Activated CD8-positive, alpha-beta memory T cell treated with anti-CD3 and anti-CD28 coated beads, Interleukin-2, amount 50 U/mL, for 4 hours (primary cell): ENCODE measurements at regions not wholly inside any gene's neighbourhood (a gene's known extent, or its start where the extent isn't known, plus 50 kb on each side); places are given as distances from the start of the nearest gene placed in this dataset.
"Not testable (repeated sequence)": the region's sequence is repeated elsewhere in the genome, so short reads cannot be mapped to it uniquely, and the experiment has no call there.

ENCODE experiments used
- DNase-seq: peaks from one replicate; pipeline ENCODE4 v3.0.0-alpha.2; 2020

- no peak for DNase-seq
These were observed 101.8 kb downstream of the NUFIP1 start for GRCh38 chr13:44887515-44887914.

GRCh38 chr13:44884076-44884729 lies 105.1 kb downstream of the NUFIP1 start:
- DNase-seq = no peak

GRCh38 chr13:44879452-44880058 lies 109.7 kb downstream of the NUFIP1 start:
- DNase-seq = no peak

GRCh38 chr13:44876782-44877324 lies 112.4 kb downstream of the NUFIP1 start:
- no peak for DNase-seq

- DNase-seq = no peak
These were observed 114.2 kb downstream of the NUFIP1 start for GRCh38 chr13:44874886-44875630.

GRCh38 chr13:44874176-44874575 lies 115.1 kb downstream of the NUFIP1 start:
- DNase-seq = no peak

- no peak for DNase-seq
These were observed 115.8 kb downstream of the NUFIP1 start for GRCh38 chr13:44873461-44873860.

GRCh38 chr13:44872751-44873150 lies 116.5 kb downstream of the NUFIP1 start:
- DNase-seq = no peak

GRCh38 chr13:44870456-44870929 lies 118.8 kb downstream of the NUFIP1 start:
- no peak for DNase-seq

- no peak for DNase-seq
These were observed 120.1 kb downstream of the NUFIP1 start for GRCh38 chr13:44869167-44869566.

- DNase-seq = no peak
These were observed 120.9 kb downstream of the NUFIP1 start for GRCh38 chr13:44868397-44868796.

GRCh38 chr13:44867825-44868224 lies 121.4 kb downstream of the NUFIP1 start:
- DNase-seq = no peak

GRCh38 chr13:44866411-44866911 lies 122.8 kb downstream of the NUFIP1 start:
- DNase-seq = no peak

- no peak for DNase-seq
These were observed 123.4 kb downstream of the NUFIP1 start for GRCh38 chr13:44865722-44866410.

- not testable (repeated sequence) for DNase-seq
These were observed 125.6 kb downstream of the NUFIP1 start for GRCh38 chr13:44863641-44864040.

GRCh38 chr13:44860454-44860853 lies 128.8 kb downstream of the NUFIP1 start:
- no peak for DNase-seq

- no peak for DNase-seq
These were observed 131.5 kb downstream of the NUFIP1 start for GRCh38 chr13:44857736-44858135.

GRCh38 chr13:44857061-44857460 lies 132.2 kb downstream of the NUFIP1 start:
- DNase-seq = no peak

- no peak for DNase-seq
These were observed 133.4 kb downstream of the NUFIP1 start for GRCh38 chr13:44855860-44856259.

- no peak for DNase-seq
These were observed 134.8 kb downstream of the NUFIP1 start for GRCh38 chr13:44854313-44855060.

- DNase-seq = no peak
These were observed 135.6 kb downstream of the NUFIP1 start for GRCh38 chr13:44853641-44854040.
